ENCODE measurements at regions not wholly inside any gene's neighbourhood (a gene's known extent, or its start where the extent isn't known, plus 50 kb on each side); places are given as distances from the start of the nearest gene placed in this dataset.

DNA sequence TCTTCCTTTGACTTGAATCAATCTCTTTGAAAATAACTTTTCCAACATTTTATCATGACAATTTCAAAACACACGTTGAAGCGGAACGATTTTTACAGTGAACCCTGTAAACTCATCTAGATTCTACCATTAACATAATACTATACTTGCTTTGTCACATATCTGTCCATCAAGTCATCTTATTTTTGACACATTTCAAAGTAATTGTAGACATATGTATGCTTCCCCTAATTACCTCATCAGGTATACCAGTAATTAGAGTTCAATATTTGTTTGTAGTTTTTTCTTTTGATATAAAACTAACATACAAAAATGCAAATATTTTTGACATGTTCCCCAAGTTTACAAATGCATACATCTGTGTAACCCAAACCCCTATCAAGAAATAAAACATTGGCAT lies 140.4 kb downstream of the DACT1 start:
- no peak for TF ChIP-seq EZH2 (IDR thresholded peaks at IDR 0.05; ENCODE audit: borderline replicate concordance, insufficient read depth, low read length, poor library complexity, severe bottlenecking)
- TF ChIP-seq, protein P1, sequence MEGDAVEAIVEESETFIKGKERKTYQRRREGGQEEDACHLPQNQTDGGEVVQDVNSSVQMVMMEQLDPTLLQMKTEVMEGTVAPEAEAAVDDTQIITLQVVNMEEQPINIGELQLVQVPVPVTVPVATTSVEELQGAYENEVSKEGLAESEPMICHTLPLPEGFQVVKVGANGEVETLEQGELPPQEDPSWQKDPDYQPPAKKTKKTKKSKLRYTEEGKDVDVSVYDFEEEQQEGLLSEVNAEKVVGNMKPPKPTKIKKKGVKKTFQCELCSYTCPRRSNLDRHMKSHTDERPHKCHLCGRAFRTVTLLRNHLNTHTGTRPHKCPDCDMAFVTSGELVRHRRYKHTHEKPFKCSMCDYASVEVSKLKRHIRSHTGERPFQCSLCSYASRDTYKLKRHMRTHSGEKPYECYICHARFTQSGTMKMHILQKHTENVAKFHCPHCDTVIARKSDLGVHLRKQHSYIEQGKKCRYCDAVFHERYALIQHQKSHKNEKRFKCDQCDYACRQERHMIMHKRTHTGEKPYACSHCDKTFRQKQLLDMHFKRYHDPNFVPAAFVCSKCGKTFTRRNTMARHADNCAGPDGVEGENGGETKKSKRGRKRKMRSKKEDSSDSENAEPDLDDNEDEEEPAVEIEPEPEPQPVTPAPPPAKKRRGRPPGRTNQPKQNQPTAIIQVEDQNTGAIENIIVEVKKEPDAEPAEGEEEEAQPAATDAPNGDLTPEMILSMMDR (IDR thresholded peaks at IDR 0.05; ENCODE audit: poor library complexity, severe bottlenecking): no peak
- TF ChIP-seq POLR2AphosphoS5 (IDR thresholded peaks at IDR 0.05): no peak
- no peak for TF ChIP-seq RAD21 (conservative IDR thresholded peaks at IDR 0.05)
- TF ChIP-seq SMC3 (conservative IDR thresholded peaks at IDR 0.05; ENCODE audit: poor library complexity): no peak
- TF ChIP-seq TAF1 (IDR thresholded peaks at IDR 0.05; ENCODE audit: low read depth): no peak
- TF ChIP-seq EP300 (conservative IDR thresholded peaks at IDR 0.05; ENCODE audit: poor library complexity, severe bottlenecking): peak; percentile 74
